ENCODE measurements at regions not wholly inside any gene's neighbourhood (a gene's known extent, or its start where the extent isn't known, plus 50 kb on each side); places are given as distances from the start of the nearest gene placed in this dataset.

DNA sequence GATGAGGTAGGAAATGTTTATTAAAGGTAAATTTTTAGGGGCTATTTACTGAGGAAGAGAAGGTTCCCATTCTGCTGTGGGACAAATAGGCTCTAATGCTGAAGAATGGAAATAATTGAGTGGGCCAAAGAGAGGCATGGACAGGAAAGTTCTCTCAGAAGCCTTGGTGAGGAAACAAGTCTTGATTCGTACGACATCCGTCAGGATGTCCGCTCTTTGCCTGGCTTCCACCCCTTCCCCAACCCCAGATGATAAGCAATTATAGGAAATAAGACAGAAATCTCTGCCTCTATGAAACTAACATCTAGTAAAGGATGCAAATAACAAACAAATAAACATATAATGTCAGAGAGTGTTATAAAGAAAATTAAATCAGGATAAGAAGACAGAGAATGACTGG, 91.7 kb upstream of the BCAT1 start:
- H3K4me3 ChIP-seq (ENCODE audit: low read length), result no peak overlapping the region
- H3K9ac ChIP-seq (ENCODE audit: low read depth, low read length), result no peak overlapping the region
- H3K4me2 ChIP-seq (ENCODE audit: low read length), result no peak overlapping the region
- H3K27me3 ChIP-seq (ENCODE audit: control insufficient read depth, insufficient read depth, low read length), result peaks cover 7% of the 10 kb centered on the region
- no peaks in the 10 kb centered on the region for H3K4me1 ChIP-seq (ENCODE audit: control insufficient read depth, insufficient read depth, low read length)
- no peaks in the 10 kb centered on the region for H3K9me3 ChIP-seq (replicated peaks; ENCODE audit: low read length)
- no peaks in the 10 kb centered on the region for H3K36me3 ChIP-seq (ENCODE audit: insufficient read depth, low read length)

DNA sequence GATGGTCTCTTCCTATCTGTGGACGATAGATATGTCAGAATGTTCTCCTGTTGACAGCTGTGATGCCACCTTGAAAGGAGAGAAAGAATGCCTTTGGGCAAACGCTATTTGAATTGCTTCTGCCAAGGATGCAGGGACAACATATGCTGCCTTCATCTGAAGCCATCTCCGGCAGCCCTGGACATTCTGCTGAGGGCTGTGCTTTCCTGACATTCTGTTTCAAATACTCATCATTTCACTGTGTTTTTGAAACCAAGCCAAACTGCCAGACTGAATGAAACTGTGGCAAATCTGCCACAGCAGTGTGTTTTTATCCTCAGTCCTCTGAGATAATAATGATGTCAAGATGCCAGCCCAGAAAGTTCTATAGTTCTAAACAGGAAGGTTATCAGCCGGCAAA, 85.8 kb upstream of the BCAT1 start:
- Histone ChIP-seq H3K9ac (ENCODE audit: low read depth, low read length) (no peak overlapping the region), H3K27me3 (ENCODE audit: control insufficient read depth, insufficient read depth, low read length) (peaks cover 4% of the 10 kb centered on the region), H3K36me3 (ENCODE audit: insufficient read depth, low read length) (no peaks in the 10 kb centered on the region), H3K9me3 (replicated peaks; ENCODE audit: low read length) (no peaks in the 10 kb centered on the region), H3K4me3 (ENCODE audit: low read length) (no peak overlapping the region), H3K4me1 (ENCODE audit: control insufficient read depth, insufficient read depth, low read length) (peaks cover 4% of the 10 kb centered on the region), H3K4me2 (ENCODE audit: low read length) (peak overlapping the region; percentile 0)

DNA sequence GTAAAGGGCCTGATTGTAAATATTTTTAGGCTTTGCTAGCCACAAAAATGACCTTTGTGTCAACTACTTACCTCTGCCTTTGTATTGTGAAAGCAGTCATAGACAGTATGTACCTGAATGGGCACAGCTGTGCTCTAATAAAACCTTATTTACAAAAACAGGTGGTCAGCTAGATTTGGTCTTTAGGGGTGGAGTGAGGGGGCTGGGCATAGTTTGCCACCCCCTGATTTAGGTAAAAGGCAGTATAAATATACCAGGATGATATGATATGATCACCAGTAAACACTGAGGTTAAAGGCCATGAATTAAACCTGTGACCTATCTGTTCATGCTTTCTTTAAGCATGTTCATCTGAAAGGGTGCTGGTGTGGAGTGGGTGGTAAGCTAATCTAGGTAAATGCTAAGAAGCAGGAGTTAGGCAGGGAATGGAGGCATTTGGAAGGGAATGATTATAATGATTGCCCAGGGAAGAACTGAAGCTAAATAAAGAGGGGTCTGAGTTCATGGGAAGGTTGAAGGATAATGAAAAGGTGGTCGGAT, 77.1 kb upstream of the BCAT1 start:
- Histone ChIP-seq H3K4me3 (ENCODE audit: low read length) (no peak overlapping the region), H3K9ac (ENCODE audit: low read depth, low read length) (no peak overlapping the region), H3K27me3 (ENCODE audit: control insufficient read depth, insufficient read depth, low read length) (no peaks in the 10 kb centered on the region), H3K4me2 (ENCODE audit: low read length) (no peak overlapping the region), H3K36me3 (ENCODE audit: insufficient read depth, low read length) (no peaks in the 10 kb centered on the region), H3K9me3 (replicated peaks; ENCODE audit: low read length) (no peaks in the 10 kb centered on the region), H3K4me1 (ENCODE audit: control insufficient read depth, insufficient read depth, low read length) (no peaks in the 10 kb centered on the region)

DNA sequence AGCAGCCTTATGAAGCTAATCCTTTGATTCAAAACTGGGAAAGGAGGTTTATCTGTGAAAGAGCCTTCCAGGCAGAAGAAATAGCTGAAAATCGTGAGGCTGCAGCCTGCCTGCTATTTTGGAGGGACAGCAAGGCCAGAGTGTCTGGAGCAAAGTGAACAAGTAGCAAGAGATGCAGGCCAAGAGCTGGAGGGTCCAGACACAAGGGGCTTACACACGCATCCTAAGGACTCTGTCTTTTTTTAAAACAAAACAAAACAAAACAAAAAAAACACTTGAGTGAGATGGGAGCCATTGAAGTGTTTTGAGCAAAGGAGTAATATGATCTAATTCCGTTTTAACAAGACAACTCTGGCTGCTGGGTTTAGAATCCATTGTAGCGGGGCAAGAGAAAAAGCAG, 76.4 kb upstream of the BCAT1 start:
- no peaks in the 10 kb centered on the region for H3K4me1 ChIP-seq (ENCODE audit: control insufficient read depth, insufficient read depth, low read length)
- no peaks in the 10 kb centered on the region for H3K36me3 ChIP-seq (ENCODE audit: insufficient read depth, low read length)

DNA sequence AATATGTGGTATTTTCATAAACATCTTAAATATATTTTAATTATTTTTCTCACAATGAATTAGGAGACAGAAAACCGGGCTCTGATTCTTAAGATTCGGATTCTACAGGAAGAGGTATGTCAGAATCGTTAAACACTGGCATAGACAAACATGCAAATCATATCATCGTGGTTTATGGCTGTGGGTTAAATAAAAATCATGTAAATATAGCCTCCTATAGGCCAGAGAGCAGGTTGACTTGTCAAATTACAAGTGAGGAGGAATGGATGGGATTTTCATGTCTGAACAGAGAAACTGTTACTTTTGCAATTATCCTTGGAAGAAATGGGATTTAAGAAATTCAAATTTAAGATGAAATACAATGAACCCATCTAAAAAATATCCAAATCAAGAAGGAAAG, 74.9 kb upstream of the BCAT1 start:
- Histone ChIP-seq H3K27me3 (ENCODE audit: control insufficient read depth, insufficient read depth, low read length) (peaks cover 4% of the 10 kb centered on the region), H3K4me3 (ENCODE audit: low read length) (no peak overlapping the region), H3K9me3 (replicated peaks; ENCODE audit: low read length) (no peaks in the 10 kb centered on the region), H3K4me2 (ENCODE audit: low read length) (no peak overlapping the region), H3K36me3 (ENCODE audit: insufficient read depth, low read length) (no peaks in the 10 kb centered on the region), H3K4me1 (ENCODE audit: control insufficient read depth, insufficient read depth, low read length) (no peaks in the 10 kb centered on the region), H3K9ac (ENCODE audit: low read depth, low read length) (no peak overlapping the region)

More for the DNA sequence above, 76.4 kb upstream of the BCAT1 start:
- Histone ChIP-seq H3K9me3 (replicated peaks; ENCODE audit: low read length) (no peaks in the 10 kb centered on the region), H3K9ac (ENCODE audit: low read depth, low read length) (no peak overlapping the region), H3K4me2 (ENCODE audit: low read length) (no peak overlapping the region), H3K4me3 (ENCODE audit: low read length) (no peak overlapping the region), H3K27me3 (ENCODE audit: control insufficient read depth, insufficient read depth, low read length) (no peaks in the 10 kb centered on the region)

DNA sequence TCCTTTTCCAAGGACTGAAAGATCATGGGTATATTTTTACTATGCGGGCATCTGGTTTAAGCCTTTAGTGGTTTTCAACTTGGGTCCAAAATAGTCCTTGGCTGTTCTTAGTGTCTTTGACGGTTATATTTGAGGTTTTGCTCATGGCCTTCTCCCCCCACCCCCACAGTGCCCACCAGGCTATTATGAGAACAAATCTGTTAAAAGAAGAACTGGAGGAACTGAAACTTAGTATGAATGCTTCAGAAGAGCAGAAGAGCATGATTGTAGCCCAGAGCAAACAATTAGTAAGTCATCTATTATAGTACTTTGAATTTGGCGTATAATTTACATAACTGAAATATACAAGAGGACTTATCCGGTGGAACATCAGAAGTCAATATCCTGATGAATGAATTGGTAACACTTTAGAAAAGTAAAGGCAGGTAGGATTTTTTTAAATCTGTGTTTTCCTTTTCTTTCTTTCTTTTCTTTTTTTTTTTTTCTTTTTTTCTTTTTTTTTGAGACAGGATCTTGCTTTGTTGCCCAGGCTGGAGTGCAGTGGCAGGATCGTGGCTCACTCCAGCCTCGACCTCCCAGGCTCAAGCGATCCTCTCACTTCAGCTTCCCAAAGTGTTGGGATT, 71.8 kb upstream of the BCAT1 start:
- Histone ChIP-seq H3K9ac (ENCODE audit: low read depth, low read length) (no peak overlapping the region), H3K27me3 (ENCODE audit: control insufficient read depth, insufficient read depth, low read length) (peaks cover 4% of the 10 kb centered on the region), H3K36me3 (ENCODE audit: insufficient read depth, low read length) (no peaks in the 10 kb centered on the region), H3K4me1 (ENCODE audit: control insufficient read depth, insufficient read depth, low read length) (peaks cover 10% of the 10 kb centered on the region), H3K4me3 (ENCODE audit: low read length) (no peak overlapping the region), H3K4me2 (ENCODE audit: low read length) (no peak overlapping the region), H3K9me3 (replicated peaks; ENCODE audit: low read length) (no peaks in the 10 kb centered on the region)

DNA sequence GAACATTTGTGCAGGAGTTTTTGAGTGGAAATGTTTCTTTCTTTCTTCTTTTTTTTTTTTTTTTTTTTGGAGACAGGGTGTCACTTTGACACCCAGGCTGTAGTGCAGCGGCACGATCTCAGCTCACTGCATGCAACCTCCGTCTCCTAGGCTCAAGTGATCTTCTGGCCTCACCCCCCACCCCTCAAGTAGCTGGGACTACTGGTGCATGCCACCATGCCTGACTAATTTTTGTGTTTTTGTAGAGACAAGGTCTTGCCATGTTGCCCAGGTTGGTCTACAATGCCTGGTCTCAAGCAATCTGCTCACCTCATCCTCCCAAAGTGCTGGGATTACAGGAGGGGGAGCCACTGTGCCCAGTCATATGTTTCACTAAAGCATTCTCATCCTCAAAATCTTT, 69.2 kb upstream of the BCAT1 start:
- Histone ChIP-seq H3K27me3 (ENCODE audit: control insufficient read depth, insufficient read depth, low read length) (peaks cover 4% of the 10 kb centered on the region), H3K9me3 (replicated peaks; ENCODE audit: low read length) (no peaks in the 10 kb centered on the region), H3K36me3 (ENCODE audit: insufficient read depth, low read length) (no peaks in the 10 kb centered on the region), H3K4me2 (ENCODE audit: low read length) (no peak overlapping the region), H3K4me1 (ENCODE audit: control insufficient read depth, insufficient read depth, low read length) (peaks cover 26% of the 10 kb centered on the region), H3K9ac (ENCODE audit: low read depth, low read length) (no peak overlapping the region), H3K4me3 (ENCODE audit: low read length) (no peak overlapping the region)

DNA sequence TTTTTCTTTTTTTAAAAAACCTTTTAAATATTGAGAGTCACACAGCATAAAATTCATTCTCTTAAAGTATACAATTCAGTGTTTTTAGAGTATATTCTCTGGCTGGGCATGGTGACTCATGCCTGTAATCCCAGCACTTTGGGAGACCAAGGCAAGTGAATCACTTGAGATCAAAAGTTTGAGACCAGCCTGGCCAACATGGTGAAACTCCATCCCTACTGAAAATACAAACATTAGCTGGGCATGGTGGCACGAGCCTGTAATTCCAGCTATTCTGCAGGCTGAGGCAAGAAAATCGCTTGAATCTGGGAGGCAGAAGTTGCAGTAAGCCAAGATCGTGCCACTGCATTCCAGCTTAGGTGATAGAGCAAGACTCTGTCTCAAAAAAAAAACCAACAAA, 68.4 kb upstream of the BCAT1 start:
- H3K4me1 ChIP-seq (ENCODE audit: control insufficient read depth, insufficient read depth, low read length), result peaks cover 26% of the 10 kb centered on the region
- no peaks in the 10 kb centered on the region for H3K36me3 ChIP-seq (ENCODE audit: insufficient read depth, low read length)
- no peaks in the 10 kb centered on the region for H3K9me3 ChIP-seq (replicated peaks; ENCODE audit: low read length)
- H3K27me3 ChIP-seq (ENCODE audit: control insufficient read depth, insufficient read depth, low read length), result peaks cover 4% of the 10 kb centered on the region
- no peak overlapping the region for H3K9ac ChIP-seq (ENCODE audit: low read depth, low read length)
- H3K4me2 ChIP-seq (ENCODE audit: low read length), result no peak overlapping the region
- no peak overlapping the region for H3K4me3 ChIP-seq (ENCODE audit: low read length)

DNA sequence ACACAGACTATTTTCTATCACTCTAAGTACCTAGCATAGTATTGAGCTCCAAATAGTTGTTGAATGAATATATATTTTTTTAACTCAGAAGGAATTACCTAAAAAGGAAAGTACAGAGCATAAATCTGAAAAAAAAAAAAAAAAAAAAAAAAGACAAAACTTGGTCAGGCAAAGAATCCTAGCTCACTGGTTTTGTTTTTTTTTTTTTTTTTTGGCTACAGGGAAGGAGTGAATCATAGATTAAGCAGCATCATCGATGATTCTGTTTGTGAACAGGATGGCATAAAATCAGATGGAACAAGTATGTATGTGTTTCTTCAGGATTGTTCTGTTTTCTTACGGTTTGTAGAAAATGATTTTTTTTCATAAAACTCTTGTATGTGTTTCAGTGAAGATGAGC, 66.1 kb upstream of the BCAT1 start:
- Histone ChIP-seq H3K36me3 (ENCODE audit: insufficient read depth, low read length) (no peaks in the 10 kb centered on the region), H3K4me2 (ENCODE audit: low read length) (peak overlapping the region; percentile 54), H3K4me3 (ENCODE audit: low read length) (no peak overlapping the region), H3K4me1 (ENCODE audit: control insufficient read depth, insufficient read depth, low read length) (peaks cover 26% of the 10 kb centered on the region), H3K9ac (ENCODE audit: low read depth, low read length) (peak overlapping the region; percentile 34), H3K9me3 (replicated peaks; ENCODE audit: low read length) (no peaks in the 10 kb centered on the region), H3K27me3 (ENCODE audit: control insufficient read depth, insufficient read depth, low read length) (peaks cover 4% of the 10 kb centered on the region)

DNA sequence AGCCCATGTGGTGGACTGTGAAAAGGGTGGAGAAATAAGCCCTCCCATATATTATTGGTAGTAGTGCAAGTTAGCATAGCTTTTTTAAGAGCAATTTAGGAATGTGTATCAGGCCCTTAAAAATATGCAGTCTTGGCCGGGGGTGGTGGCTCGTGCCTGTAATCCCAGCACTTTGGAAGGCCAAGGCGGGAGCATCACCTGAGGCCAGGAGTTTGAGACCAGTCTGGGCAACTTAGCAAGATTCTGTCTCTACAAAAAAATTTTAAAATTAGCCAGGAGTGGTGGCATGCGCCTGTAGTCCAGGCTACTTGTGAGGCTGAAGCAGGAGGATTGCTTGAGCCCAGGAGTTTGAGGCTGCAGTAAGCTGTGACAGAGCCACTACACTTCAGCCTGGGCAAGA, 64.2 kb upstream of the BCAT1 start:
- Histone ChIP-seq H3K27me3 (ENCODE audit: control insufficient read depth, insufficient read depth, low read length) (no peaks in the 10 kb centered on the region), H3K4me1 (ENCODE audit: control insufficient read depth, insufficient read depth, low read length) (peaks cover 26% of the 10 kb centered on the region), H3K36me3 (ENCODE audit: insufficient read depth, low read length) (no peaks in the 10 kb centered on the region), H3K4me3 (ENCODE audit: low read length) (no peak overlapping the region), H3K9me3 (replicated peaks; ENCODE audit: low read length) (no peaks in the 10 kb centered on the region), H3K4me2 (ENCODE audit: low read length) (no peak overlapping the region), H3K9ac (ENCODE audit: low read depth, low read length) (no peak overlapping the region)

DNA sequence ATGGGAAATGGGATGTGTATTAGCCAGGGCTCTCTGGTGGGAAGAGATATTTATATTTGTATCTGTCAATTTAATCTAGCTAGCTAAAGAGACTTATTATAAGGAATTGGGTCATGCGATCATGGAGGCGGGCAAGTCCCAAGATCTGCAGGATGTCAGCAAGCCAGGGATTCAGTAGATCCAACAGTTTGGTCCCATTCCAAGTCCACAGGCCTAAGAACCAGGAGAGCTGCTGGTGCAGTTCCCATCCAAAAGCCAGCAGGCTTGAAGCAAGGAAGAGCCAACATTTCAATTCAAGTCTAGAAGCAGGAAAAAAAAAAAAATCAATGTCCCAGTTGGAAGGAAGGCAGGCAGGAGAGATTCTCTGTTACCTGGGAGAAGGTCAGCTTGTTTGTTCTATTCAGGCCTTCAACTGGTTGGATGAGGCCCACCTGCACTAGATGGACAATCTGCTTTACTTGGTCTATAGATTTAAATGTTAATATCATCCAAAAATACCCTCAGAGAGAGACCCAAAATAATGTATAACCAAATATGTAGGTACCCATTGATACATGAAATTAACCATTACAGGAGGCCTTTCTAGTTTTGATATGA, 60.7 kb upstream of the BCAT1 start:
- Histone ChIP-seq H3K4me3 (ENCODE audit: low read length) (no peak overlapping the region), H3K36me3 (ENCODE audit: insufficient read depth, low read length) (no peaks in the 10 kb centered on the region), H3K9ac (ENCODE audit: low read depth, low read length) (no peak overlapping the region), H3K4me1 (ENCODE audit: control insufficient read depth, insufficient read depth, low read length) (peaks cover 5% of the 10 kb centered on the region), H3K4me2 (ENCODE audit: low read length) (no peak overlapping the region), H3K27me3 (ENCODE audit: control insufficient read depth, insufficient read depth, low read length) (no peaks in the 10 kb centered on the region), H3K9me3 (replicated peaks; ENCODE audit: low read length) (no peaks in the 10 kb centered on the region)

DNA sequence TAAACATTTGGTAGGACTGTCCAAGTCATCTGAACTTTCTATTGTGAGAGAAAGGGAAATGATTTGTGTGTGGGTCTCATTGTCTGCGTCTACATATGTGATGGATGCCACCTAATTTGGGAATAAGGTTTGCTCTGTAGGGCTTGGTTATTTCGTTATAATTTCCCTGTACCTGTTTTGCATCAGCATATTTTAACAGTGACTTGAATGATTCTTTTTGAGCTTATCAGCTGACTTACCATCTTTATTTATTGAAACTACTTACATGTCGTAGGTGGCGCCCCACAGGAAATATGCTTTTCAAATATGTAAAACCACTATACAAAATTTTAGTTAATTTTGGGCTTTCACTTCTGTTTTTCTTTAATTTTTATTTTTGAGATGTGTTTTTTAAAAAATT, 56.5 kb upstream of the BCAT1 start:
- Histone ChIP-seq H3K9ac (ENCODE audit: low read depth, low read length) (no peak overlapping the region), H3K4me1 (ENCODE audit: control insufficient read depth, insufficient read depth, low read length) (no peaks in the 10 kb centered on the region), H3K4me2 (ENCODE audit: low read length) (no peak overlapping the region), H3K4me3 (ENCODE audit: low read length) (no peak overlapping the region), H3K9me3 (replicated peaks; ENCODE audit: low read length) (no peaks in the 10 kb centered on the region), H3K36me3 (ENCODE audit: insufficient read depth, low read length) (no peaks in the 10 kb centered on the region), H3K27me3 (ENCODE audit: control insufficient read depth, insufficient read depth, low read length) (no peaks in the 10 kb centered on the region)

All from skeletal muscle satellite cell (primary cell).